Iris pigment epithelial cell (primary cell): ENCODE measurements at regions not wholly inside any gene's neighbourhood (a gene's known extent, or its start where the extent isn't known, plus 50 kb on each side); places are given as distances from the start of the nearest gene placed in this dataset.
"Not testable (repeated sequence)": the region's sequence is repeated elsewhere in the genome, so short reads cannot be mapped to it uniquely, and the experiment has no call there.

Source experiments
- DNase-seq: peaks from one replicate; pipeline ENCODE4 v3.0.0-alpha.2; 2011; ENCODE audit warnings: low read depth

DNA sequence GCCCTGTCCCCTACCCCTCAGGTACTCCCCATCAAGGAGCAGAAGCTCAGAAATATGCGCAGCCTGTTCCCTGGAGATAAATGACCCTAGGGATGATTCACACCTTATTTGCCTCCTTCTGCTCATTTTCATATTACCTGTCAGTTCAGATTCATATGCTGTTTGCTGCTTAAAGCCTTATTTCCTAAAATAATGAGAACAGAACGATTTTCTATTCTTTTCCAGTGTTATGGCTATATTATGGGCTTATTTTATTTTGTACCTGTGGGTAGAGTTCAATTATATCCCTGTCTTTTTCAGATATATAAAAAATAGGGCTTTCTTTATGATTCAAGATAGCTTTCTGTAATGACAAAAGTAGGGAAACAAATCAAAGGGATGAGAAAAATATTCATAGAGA is 224.8 kb downstream of the RPAP3 start:
- no peak for DNase-seq

- no peak for DNase-seq
Observed at GRCh38 chr12:47478426-47478825, 227.4 kb downstream of the RPAP3 start.

GRCh38 chr12:47473091-47473490 is 232.7 kb downstream of the RPAP3 start:
- DNase-seq: no peak

DNA sequence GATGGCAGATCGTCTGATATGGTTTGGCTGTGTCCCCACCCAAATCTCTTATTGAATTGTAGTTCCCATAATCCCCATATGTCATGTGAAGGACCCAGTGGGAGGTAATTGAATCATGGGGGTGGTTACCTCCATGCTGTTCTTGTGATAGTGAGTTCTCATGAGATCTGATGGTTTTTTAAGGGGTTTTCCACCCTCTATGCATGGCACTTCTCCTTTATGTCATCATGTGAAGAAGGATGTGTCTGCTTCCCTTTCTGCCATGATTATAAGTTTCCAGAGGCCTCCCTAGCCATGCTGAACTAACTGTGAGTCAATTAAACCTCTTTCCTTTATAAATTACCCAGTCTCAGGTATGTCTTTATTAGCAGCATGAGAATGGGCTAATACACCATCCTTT is 235.5 kb downstream of the RPAP3 start:
- not testable (repeated sequence) for DNase-seq

GRCh38 chr12:47463918-47464317 is 241.9 kb downstream of the RPAP3 start:
- DNase-seq: not testable (repeated sequence)

DNA sequence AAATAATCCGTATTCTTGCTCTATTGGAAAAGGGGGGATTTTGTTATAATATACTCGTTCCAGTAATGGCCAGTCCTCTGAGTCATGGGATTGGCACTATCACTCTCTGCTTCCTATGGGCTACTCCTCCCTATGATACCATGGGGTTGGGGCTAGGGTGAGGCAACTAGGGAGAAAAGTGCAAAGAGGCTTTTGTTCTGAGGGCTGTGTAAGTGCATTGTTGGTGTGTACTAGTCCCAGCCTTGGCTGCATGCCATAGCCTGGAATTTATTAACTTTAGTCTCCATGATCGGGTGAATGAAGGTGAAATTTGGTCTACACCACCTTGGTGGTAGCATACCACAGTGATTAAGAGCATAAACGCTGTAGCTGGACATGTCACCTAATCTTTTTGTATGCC is 247.6 kb downstream of the RPAP3 start:
- DNase-seq: no peak

DNA sequence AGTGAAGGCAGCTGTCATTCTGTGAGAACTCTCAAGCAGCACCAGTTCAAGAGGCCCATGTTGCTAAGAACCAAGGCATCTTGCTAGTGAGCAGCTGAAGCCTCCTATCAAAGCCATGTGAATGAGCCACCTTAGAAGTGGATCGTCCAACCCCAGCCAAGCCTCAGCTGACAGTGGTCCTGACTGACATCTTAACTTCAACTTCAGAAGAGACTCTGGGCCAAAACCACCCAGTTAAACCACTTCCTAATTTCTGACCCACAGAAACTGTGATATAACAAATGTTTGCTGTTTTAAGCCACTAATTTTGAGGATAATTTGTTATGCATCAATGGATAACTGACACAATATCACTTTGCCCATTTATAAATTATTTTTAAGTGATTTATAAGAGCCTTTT is 256.0 kb downstream of the RPAP3 start:
- no peak for DNase-seq

- DNase-seq: no peak
Observed at GRCh38 chr12:47442310-47442709, 263.5 kb downstream of the RPAP3 start.

DNA sequence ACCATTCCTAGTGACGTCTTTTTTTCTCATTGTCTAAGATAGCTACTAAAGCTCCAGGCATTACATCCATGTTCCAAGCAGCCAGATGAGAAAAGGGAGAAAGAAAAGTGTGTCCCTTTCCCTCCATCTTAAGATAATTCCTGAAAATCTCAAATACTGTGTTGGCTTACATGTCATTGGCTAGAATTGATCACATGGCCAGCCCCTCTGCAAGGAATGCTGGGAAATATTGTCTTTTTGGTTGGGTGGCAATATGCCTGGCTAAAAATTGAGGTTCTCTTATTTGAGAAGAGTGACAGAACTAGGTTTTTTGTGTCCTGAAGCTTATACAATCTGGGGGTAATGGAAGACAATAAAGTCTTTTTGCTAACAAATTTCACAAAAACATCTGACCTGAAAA is 264.3 kb downstream of the RPAP3 start:
- no peak for DNase-seq

DNA sequence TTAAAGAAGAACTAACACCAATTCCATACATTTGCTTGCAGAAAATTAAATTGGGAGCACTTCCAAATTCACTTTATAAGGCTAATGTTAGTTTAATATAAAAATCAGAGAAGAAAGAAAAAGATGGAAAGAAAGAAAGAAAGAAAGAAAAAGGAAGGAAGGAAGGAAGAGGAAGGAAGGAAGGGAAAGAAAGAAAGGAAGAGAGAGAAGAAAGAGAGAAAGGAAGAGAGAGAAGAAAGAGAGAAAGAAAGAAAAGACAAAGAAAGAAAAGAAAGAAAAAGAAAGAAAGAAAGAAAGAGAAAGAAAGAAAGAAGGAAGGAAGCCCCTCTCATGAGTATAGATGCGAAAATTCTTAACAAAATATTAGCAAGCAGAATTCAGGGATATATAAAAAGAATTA is 267.7 kb downstream of the RPAP3 start:
- no peak for DNase-seq

DNA sequence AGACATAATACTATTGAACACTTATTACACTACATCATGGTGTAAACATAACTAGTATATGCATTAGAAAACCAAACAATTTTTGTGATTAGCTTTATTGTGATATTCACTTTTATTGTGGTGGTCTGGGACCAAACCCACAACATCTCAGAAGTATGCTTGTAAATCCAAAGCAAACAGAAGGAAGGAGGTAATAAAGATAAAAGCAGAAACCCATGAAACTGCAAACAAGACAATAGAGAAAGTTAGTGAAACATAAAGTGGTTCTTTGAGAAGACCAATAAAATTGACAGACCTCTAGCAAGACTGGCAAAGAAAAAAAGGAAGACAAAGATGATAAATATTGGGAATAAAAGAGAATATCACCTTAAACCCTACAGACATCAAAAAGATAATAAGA is 268.3 kb downstream of the RPAP3 start:
- no peak for DNase-seq

DNA sequence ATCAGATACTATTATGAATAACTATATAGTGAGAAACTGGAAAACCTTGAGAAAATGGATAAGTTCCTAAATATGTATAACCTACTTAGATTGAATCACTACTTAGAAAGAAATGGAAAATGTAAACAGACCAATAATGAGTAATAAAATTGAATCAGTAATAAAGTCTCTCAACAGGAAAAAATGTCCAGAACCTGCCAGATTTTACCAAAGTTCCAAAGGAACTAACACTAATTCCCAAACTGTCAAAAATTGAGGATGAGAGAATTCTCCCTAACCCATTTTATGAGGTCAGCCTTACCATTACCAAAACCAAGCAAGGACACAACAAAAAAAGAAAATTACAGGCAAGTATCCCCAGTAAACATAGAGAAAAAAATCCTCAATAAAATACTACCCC is 272.0 kb downstream of the RPAP3 start:
- DNase-seq: no peak

DNA sequence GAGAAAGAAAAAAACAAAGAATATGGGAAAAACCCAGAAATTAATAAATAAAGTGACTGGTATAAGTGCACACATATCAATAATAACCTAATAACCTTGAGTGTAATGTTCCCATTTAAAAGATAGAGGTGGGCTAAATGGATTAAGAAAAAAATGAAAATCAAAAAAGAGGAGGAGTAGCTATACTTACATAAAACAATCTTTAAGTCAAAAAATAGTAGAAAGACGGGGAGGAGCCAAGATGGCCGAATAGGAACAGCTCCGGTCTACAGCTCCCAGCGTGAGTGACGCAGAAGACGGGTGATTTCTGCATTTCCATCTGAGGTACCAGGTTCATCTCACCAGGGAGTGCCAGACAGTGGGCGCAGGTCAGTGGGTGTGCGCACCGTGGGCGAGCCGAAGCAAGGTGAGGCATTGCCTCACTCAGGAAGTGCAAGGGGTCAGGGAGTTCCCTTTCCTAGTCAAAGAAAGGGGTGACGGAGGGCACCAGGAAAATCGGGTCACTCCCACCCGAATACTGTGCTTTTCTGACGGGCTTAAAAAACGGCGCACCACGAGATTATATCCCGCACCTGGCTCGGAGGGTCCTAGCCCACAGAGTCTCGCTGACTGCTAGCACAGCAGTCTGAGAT is 279.0 kb downstream of the RPAP3 start:
- DNase-seq: not testable (repeated sequence)

DNA sequence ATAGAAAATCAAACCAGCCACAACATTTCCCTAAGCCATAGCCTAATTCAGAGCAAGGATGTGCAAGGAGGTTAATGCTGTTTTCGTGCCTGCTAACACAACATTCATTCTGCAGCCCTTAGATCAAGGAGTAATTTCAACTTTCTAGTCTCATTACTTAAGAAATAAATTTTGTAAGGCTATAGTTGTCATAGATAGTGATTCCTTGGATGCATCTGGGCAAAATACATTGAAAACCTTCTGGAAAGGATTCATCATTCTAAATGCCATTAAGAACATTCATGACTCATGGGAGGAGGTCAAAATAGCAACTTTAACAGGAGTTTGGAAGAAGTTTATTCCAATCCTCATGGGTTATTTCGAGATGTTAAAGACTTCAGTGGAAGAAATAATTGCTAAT is 283.2 kb downstream of the RPAP3 start:
- no peak for DNase-seq

- DNase-seq: peak; percentile 80
Observed at GRCh38 chr12:47419497-47419896, 286.3 kb downstream of the RPAP3 start.

GRCh38 chr12:47417955-47418354 is 287.9 kb downstream of the RPAP3 start:
- DNase-seq: no peak

DNA sequence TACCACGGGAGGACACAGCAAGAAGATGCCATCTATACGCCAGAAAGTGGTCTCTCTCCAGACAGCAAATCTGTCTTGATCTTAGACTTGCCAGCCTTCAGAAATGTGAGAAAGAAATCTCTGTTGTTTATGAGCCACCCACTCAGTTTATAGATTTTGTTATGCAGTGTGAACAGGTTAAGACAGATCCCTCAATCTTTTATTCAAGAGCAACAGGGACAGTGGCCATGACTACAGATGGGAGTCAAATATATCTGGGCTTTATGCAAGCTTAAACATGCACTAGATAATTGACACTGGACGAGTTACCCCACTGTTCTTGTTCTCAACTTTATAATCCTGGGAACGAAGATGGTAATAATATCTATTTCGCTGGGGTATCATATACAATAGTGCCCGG is 288.7 kb downstream of the RPAP3 start:
- no peak for DNase-seq

GRCh38 chr12:47415054-47415453 is 290.8 kb downstream of the RPAP3 start:
- no peak for DNase-seq

GRCh38 chr12:47414511-47414910 is 291.3 kb downstream of the RPAP3 start:
- no peak for DNase-seq

DNA sequence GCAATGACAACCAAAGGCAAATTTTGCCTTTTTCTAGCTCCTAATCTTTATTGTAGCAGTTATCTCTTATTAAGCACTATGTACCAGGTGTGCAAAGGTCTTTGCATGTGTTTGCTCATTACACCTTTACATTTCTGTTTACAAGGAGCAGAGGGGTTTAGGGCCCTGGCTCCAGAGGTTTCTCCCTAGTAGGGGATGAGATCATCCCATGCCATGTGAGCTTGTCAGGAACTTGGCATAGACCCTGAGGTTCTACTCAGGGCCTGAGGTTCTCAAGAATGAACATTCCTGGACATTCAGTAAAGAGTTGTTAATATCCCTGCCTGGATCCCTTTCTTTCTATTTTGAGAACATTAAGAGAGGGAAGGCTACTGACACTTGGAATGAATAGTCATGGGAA is 292.0 kb downstream of the RPAP3 start:
- DNase-seq: peak; percentile 23

DNA sequence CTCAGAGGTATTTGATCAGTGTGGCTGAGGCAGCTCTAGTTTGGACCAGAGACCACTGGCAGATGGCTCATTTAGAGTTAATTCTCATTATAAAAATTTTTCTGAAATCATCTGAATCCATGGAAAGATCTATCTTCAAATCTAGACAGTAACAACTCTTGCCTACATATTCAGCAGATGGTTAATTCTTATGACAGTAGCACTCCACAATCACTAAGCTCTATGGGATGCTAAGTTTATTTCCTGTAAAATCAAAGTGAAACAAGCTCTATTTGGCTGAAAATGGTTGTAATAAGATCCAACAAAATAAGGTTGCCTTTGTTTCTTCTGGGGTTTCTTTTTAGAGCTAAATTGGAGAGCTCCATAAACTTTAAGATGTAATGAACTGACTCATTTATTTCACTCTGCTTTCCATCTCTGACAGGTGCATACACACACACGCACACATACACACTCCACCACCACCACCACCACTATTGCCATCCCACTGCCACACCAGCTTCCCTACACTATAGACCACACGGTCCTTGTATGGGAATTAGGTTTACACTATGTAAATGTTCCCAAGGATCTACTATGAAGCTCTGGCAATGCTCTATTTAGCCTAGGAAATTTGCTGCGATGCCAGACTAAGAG is 293.1 kb downstream of the RPAP3 start:
- no peak for DNase-seq

DNA sequence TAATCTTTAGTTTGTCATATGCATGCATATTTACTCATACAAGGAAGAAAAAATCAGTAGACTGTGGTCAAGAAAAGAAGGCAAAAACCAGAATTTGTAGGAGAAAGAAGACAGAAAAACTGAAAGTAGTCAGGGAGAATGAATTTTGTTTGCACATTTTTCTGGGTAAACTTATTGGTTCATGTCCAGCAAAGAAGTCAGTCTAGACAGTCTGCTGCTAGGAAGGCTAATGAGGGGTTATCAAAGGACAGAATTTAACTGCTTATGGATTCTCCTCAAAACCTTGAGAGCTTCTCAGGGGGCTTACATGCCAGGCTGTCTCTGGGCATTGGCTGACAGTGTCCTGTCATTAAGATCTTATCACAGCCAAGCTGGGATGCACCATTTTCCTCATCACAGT is 293.9 kb downstream of the RPAP3 start:
- DNase-seq: peak; percentile 29

DNA sequence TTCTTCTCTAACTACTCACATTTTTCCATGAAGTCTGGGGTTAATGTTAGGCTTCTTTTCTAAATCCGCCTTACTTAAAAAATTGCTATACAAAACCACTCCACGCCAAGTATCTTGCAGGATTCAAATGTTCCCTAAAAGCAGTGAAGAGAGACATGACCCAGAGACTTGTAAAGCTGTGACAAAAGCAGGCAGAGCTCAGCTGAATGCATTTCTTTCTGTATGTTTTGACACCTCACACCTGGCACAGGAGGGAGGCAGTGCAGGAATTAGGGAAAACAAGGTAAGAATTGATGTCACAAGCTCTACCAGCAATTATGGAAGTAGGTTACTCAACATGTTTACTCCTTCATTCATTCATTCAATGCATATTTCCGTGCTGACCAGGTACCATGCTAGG is 295.0 kb downstream of the RPAP3 start:
- no peak for DNase-seq

DNA sequence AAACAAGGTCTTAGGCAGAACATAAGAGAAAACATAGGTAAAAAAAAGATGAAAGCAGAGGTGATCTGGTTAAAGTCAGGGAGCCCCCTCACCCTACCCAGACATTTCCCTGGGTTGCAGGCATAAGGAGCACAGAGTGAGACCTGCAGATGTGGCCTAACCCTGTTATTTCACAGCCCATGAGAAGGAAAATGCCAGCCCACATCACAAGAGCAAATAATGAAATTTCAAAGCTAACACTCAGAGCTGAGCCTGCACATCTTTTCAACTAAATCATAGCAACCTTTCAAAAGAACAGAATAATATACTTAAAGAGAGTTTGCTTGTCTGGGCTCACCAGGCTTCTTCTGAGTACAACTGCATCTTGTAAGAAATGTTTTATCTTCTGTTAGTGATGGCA is 295.4 kb downstream of the RPAP3 start:
- no peak for DNase-seq
